ENCODE measurements at regions not wholly inside any gene's neighbourhood (a gene's known extent, or its start where the extent isn't known, plus 50 kb on each side); places are given as distances from the start of the nearest gene placed in this dataset.
"Not testable (repeated sequence)": the region's sequence is repeated elsewhere in the genome, so short reads cannot be mapped to it uniquely, and the experiment has no call there.

- no peak for DNase-seq (ENCODE audit: low spot score)
These were observed 102.1 kb upstream of the GPR6 start for GRCh38 chr6:109875973-109876372.

- no peak for DNase-seq (ENCODE audit: low spot score)
These were observed 100.8 kb upstream of the GPR6 start for GRCh38 chr6:109877028-109878004.

GRCh38 chr6:109878005-109878690, 100.0 kb upstream of the GPR6 start:
- not testable (repeated sequence) for DNase-seq (ENCODE audit: low spot score)

GRCh38 chr6:109879081-109879480, 99.0 kb upstream of the GPR6 start:
- DNase-seq (ENCODE audit: low spot score) = not testable (repeated sequence)

GRCh38 chr6:109879521-109879920, 98.6 kb upstream of the GPR6 start:
- no peak for DNase-seq (ENCODE audit: low spot score)

- not testable (repeated sequence) for DNase-seq (ENCODE audit: low spot score)
These were observed 97.0 kb upstream of the GPR6 start for GRCh38 chr6:109881069-109881468.

GRCh38 chr6:109881953-109882490, 96.1 kb upstream of the GPR6 start:
- not testable (repeated sequence) for DNase-seq (ENCODE audit: low spot score)

- no peak for DNase-seq (ENCODE audit: low spot score)
These were observed 86.2 kb upstream of the GPR6 start for GRCh38 chr6:109891924-109892323.

- peak; percentile 95 for DNase-seq (ENCODE audit: low spot score)
These were observed 85.4 kb upstream of the GPR6 start for GRCh38 chr6:109892451-109893435.

GRCh38 chr6:109893606-109894005, 84.5 kb upstream of the GPR6 start:
- DNase-seq (ENCODE audit: low spot score) = no peak

- DNase-seq (ENCODE audit: low spot score) = no peak
These were observed 83.9 kb upstream of the GPR6 start for GRCh38 chr6:109894181-109894580.

GRCh38 chr6:109896341-109896740, 81.8 kb upstream of the GPR6 start:
- no peak for DNase-seq (ENCODE audit: low spot score)

GRCh38 chr6:109897025-109897424, 81.1 kb upstream of the GPR6 start:
- DNase-seq (ENCODE audit: low spot score) = no peak

GRCh38 chr6:109897561-109898080, 80.5 kb upstream of the GPR6 start:
- DNase-seq (ENCODE audit: low spot score) = no peak

GRCh38 chr6:109901976-109902375, 76.1 kb upstream of the GPR6 start:
- DNase-seq (ENCODE audit: low spot score) = no peak

GRCh38 chr6:109902870-109903269, 75.2 kb upstream of the GPR6 start:
- DNase-seq (ENCODE audit: low spot score) = no peak

- no peak for DNase-seq (ENCODE audit: low spot score)
These were observed 67.5 kb upstream of the GPR6 start for GRCh38 chr6:109910571-109910970.

- DNase-seq (ENCODE audit: low spot score) = no peak
These were observed 66.0 kb upstream of the GPR6 start for GRCh38 chr6:109912118-109912517.

GRCh38 chr6:109912952-109913351, 65.2 kb upstream of the GPR6 start:
- DNase-seq (ENCODE audit: low spot score) = no peak

- DNase-seq (ENCODE audit: low spot score) = not testable (repeated sequence)
These were observed 62.4 kb upstream of the GPR6 start for GRCh38 chr6:109915748-109916147.

- DNase-seq (ENCODE audit: low spot score) = no peak
These were observed 61.4 kb upstream of the GPR6 start for GRCh38 chr6:109916759-109917158.
